ENCODE measurements at regions not wholly inside any gene's neighbourhood (a gene's known extent, or its start where the extent isn't known, plus 50 kb on each side); places are given as distances from the start of the nearest gene placed in this dataset.

- TF ChIP-seq CTCF (optimal IDR thresholded peaks at IDR 0.05 in 1 of 3, IDR thresholded peaks at IDR 0.05 in 1 of 3, conservative IDR thresholded peaks at IDR 0.05 in 1 of 3; ENCODE audit: extremely low read depth in 1 of 3, insufficient read depth in 2 of 3, low read length in 3 of 3) (no peak), EZH2 (IDR thresholded peaks at IDR 0.05; ENCODE audit: low read length) (no peak)
These were observed 110.2 kb downstream of the FAM50B start for GRCh38 chr6:3959385-3959784.
